GM19397 (cell line): ENCODE measurements at regions not wholly inside any gene's neighbourhood (a gene's known extent, or its start where the extent isn't known, plus 50 kb on each side); places are given as distances from the start of the nearest gene placed in this dataset.
"Not testable (repeated sequence)": the region's sequence is repeated elsewhere in the genome, so short reads cannot be mapped to it uniquely, and the experiment has no call there.

Source experiments
- ATAC-seq: cut with Tn5 transposase; IDR thresholded peaks from one replicate; pipeline ENCODE4 v1.9.1; 2021; ENCODE audit warnings: mild to moderate bottlenecking, moderate library complexity; ENCODE audit not compliant: unreplicated experiment

DNA sequence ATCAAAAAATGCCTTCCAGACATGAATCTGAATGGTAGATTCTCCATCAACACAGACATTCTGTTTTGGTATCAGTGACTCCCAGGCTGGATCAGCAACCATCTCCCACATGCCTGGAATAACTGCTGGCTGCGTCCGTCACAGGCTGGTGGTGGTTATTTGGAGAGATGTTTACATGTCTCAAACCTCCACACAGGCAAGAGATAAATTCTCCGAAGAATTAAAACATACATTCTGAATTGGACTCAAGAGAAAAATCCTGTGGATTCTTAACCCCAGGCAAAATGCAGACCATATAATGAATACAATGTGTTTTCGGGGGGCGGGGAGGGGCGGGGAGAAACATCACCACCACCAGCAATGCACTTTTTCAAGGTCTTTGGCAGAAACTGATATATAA, 108.2 kb downstream of the THBS2 start:
- ATAC-seq: no peak

DNA sequence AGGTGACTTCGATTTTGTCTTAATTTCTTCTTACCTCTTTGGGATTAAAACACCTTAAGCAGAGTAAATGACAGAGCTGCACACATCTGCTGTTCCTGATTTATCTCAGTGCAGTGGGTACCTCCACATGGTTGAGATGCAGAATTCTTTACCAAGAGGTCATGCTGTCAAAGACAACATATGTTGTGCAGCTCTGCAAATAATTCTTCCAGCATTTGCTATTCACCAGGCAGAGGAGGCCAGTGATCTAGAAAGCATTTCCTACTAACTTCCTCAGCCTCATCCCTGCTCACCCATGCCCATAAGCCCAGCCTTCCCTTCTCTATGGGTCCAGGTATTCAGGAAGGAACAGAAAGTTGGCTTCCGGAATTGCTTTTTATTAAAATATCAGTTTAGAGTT, 109.3 kb downstream of the THBS2 start:
- no peak for ATAC-seq

DNA sequence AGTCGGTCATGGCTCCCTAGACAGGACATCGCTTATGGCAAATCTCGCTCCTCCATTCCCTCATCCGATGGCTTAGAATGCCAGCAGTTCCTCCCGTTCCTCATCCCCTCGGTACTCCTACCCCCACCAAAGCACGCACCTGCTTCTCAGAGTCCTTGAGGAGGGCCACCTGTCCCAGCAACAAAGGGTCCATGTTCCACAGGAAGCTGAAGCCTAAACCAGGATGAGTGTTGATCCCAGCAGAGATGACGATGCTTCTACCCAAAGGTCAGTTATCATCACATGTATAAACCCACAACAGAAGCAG, 111.2 kb downstream of the THBS2 start:
- ATAC-seq: no peak

DNA sequence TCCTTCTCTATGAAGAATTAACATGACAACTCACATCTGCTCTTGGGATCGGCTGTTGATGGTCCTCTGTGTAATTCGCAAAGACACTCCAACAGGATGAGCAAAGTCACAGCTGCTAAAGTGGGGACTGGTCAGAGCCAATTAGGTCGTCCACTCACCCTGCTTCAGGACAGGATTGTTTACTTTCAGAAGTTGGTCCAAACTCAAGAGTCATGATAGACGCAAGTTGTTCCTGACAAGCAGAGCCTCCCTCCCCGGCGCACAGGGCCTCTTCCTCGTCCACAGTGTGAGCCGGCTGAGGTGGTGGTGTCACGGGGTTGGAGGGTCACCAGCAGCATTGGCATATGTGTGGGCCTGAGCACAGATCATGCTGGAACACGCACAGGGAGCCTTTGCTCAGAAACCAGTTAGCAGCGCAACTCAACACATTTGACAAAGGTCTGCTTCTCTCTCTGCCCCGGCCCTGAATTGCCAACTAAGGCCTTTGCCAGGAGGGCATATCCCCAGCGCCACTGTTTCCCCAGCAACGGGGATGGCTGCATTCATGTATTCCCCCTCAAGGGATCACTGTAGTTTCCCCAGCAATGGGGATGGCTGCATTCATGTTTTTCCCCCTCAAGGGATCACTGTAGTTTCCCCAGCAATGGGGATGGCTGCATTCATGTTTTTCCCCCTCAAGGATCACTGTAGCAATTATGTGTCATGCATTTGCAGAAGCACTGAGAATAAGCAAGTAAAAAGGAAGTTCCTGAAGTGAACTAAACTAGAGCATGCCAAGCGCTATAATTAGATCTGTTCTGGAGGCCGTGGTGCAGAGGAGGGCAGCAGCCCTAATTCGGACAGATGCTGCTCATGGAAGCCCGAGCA, 111.7 kb downstream of the THBS2 start:
- ATAC-seq: no peak

DNA sequence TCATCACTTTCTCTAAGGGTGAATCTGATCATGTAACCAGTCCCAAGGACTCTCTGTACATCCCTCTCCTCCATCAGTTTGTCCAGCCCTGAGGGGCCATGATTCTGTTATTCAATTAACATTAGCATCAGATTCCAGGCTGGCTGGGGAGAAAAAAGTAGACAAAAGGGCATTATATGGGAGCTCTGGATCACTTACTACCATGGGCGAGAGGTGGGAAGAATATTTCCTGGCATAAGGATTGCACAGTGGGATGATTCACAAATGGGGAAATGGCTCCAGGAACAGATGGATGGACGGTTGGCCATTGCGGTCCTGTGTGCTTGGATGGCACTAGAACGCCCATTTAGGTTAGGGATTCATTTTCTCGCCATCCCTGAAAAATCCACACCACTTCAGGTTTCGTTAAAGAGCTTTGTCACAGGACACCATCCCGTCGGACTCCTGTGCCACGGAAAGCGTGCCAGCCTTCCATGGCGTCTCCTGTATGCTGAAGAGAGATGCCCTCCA, 112.6 kb downstream of the THBS2 start:
- no peak for ATAC-seq

DNA sequence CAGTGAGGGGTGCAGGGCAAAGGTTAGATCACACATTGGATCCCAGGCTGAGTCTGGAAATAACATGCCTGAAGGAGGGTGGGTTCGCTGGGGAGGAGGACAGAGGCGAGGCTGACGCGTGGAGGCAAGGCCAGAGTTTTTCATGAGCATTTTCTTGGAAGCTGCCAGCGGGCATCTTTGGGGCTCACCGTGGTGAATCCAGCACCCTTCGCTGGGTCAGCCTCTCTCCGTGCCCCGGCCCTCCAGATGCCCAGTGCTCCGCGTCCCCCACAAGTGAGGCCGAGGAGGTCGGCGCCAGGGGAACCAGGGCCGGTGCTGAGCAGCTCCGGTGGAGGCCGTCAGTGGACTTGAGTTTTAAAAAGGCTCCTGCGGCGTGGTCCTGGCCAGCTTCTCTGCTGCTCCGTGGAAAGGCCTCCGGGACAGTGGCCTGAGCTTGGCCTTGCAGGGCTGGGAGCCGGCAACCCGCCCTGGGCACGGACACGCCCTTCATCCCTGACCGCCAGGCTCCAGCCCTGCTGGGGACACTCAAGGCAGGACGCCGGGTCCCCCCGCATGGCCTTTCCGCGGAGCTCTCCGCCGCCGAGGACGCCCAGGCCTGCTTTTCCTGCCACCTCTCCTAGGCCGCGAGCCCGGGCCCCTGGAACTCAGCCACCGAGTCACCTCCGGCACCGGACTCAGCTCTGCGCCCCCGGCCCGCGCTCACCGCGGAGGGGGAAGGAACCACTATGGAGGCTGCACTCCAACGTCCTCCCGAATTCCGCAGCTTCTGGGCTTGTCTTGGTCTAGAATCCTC, 114.3 kb downstream of the THBS2 start:
- ATAC-seq: no peak

DNA sequence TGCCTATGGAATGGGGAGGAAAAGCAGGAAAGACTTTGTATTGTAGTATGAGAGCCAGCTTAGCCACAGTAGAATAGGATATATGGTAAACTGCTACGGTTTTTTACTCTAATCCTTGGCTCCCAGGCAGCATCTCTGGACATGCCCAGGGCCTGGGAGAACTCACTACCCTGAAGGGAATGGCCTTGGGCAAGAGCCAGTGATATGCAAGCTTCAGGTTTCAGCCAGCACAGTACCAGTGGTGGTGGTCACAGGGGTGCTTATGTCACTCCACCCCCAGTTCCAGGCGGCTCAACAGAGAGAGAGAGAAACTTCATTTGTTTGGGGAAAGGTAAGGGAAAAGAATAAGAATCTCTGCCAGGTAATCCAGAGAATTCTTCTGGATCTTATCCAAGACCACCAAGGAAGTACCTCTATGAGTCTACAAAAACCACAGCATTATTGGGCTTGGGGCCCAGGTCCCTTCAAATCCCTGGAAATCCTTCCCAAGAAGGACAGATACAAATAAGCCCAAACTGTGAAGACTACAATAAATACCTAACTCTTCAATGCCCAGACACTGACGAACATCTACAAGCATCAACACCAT, 121.2 kb downstream of the THBS2 start:
- no peak for ATAC-seq

DNA sequence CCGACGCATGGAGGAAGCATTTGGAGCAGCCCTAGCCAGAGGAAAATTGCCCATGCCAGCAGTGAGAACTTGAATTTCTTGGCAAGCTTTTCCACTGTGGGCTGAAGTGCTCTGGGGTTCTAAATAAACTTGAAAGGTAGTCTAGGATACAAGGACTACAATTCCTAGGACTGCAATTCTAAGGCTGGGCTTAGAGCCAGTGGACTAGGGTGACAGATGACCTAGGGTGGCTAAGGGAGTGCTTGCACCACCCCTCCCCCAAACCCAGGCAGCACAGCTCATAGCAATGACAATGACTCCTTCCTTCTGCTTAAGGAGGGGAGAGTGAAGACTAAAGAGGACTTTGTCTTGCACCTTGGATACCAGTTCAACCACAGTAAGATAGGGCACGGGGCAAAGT, 122.3 kb downstream of the THBS2 start:
- no peak for ATAC-seq

DNA sequence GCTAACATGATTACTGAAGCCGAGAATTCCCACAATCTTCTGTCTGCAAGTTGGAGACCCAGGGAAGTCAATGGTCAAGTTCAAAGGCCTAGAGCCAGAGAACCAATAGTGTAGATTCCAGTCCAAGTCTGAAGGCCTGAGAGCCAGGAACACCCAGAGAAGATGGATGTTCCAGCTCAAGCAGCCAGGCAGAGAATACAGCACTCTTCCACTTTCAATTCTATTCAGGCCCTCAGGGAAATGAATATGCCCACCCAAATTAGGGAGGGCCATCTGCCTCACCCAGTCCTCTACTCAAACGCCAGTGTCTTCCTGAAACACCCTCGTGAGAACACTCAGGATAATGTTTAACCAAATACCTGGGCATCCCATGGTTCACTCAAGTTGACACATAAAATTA, 123.5 kb downstream of the THBS2 start:
- no peak for ATAC-seq

DNA sequence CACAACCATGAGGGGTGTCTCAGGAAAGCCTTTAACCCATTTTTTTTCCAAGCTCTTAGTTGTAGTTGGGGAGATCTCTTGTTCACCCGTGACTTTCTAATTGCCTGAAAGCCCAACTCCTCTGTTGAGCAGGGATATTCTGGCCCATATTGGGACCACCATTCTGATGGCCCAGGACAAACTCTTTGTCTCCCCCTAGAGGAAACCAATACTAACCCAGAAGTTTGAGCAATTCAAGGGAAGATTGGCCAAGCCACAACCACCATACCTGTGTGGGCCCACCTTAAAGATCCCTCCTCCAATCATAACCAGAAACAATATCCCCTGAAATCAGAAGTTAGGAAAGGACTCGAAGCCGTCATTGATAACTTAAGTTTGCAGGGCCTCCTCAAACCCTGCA, 132.6 kb downstream of the THBS2 start:
- ATAC-seq: no peak

DNA sequence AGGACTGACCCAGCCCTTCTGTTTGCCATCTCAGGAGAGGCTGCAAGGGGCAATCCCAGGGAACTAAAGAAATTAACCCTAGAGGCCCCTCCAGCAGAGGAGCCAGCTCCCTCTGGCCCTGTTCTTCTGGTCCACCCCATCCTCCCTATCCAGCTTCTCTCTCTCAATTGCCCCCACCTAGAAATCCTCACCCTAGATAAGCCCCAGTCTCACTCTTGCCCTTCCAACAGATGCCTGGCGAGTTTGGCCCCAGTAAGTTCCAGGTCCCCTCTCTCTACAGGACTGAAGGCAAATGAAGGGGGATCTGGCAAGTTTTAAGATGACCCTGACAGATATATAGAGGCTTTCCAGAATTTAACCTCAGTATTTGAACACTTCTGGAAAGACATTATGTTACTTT, 134.0 kb downstream of the THBS2 start:
- ATAC-seq: no peak

DNA sequence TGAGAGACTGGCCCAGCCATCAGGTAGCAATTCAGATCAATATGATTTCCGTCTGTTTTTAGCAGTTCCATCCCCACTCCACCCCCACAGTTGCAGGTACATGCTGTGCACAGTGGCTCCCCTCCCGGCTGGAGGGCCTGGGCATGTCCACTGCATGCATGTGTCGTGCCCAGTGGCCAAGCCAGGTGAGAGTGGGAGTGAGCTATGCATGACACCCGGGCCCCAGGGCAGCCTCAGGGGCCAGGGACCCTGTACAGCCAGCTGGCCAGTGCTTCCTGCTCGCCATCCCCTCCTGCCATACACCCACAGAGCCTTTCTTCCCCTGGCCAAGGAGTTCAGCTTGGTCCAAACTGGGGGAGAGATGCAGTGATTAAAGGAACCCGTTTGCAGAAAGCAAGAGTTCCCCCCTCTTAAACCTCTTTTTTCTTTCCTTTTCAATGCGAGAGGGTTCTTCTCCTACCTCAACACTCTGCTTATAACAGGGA, 135.3 kb downstream of the THBS2 start:
- no peak for ATAC-seq

DNA sequence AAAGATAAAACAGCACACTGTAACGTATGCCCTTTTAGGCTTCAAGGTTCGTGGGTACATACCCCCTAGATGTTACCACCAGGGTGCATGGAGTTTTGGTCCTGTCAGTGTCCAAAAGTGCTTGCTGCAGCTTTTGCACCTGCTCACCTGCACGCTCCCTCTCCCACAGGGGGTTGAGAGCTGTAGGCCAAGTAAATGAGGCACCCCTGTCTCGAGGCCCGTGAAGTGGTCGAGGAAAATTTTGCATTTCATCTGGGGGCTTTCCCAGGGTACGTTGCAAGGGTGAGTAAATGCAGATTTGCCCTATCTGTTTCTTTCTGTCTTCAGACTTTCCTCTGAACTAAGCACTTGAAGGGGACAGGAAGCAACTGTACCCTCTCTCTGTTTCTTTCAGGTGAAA, 136.0 kb downstream of the THBS2 start:
- no peak for ATAC-seq

DNA sequence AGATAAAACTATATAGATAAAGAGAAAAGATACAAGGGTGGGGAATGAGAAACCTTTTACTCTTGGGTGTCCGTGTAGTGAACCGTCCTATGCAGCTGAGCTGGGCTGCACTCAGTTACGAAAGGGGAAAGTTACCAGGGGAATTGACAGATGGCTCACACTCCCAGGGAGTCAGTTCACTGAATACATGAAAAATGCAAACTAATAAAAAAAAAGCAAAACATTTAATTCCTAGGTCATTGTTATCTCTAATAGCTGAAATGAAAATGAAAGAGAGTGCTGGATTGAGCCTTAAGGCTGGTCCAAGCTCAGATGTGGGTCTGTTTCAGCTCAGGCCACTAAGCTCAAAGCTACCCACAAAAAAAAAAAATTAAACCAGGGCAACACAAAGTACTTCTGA, 138.0 kb downstream of the THBS2 start:
- ATAC-seq: no peak

DNA sequence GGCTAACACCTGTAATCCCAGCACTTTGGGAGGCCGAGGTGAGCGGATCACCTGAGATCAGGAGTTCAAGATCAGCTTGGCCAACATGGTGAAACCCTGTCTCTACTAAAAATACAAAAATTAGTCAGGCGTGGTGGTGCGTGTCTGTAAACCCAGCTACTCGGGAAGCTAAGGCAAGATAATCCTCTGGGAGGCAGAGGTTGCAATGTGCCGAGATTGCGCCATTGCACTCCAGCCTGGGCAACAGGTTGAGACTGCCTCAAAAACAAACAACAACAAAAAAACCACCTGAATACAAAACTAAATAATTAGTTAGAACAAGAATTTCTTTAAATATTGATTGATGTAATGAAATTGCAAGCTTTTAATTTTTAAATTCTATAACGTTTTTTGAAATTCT, 139.0 kb downstream of the THBS2 start:
- ATAC-seq: not testable (repeated sequence)

DNA sequence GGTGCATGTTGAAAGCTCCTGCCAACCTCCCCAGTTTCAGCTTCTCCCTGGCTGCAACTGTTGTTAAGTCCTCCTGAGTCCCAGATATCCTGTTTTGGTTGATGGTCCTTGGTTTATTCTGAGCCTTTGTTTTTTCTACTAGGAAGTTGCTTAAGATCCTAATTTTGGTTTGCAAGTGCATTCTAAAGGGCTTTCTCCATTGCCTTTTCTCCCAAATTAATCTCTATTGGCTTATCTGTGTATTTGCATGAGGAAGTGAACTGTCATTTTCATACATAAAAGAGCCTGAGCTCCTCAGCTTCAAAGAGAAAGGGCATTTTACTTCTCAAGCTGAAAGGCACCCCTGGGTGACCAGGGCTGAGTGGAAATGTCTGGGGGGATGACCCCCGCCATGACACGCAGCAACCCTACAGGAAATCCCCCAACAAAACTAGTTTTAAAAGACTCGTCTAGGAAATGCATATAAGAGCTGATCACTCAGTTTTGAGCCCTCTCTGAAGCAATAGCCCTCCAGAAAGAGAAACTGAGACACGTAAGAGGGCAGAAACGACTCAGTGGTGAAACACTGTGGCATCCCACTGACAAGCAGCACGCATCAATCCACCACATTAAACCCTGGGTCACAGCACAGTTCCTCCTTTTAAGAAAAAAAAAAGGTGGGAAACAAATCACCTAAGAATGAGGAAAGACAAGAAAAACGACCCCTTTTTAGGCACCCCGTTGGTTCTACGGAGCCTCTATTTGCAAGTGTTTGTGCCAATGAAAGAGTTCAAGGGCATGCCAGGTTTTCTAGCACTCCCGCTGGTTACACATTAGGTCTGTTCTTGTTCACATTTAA, 140.9 kb downstream of the THBS2 start:
- ATAC-seq: no peak

DNA sequence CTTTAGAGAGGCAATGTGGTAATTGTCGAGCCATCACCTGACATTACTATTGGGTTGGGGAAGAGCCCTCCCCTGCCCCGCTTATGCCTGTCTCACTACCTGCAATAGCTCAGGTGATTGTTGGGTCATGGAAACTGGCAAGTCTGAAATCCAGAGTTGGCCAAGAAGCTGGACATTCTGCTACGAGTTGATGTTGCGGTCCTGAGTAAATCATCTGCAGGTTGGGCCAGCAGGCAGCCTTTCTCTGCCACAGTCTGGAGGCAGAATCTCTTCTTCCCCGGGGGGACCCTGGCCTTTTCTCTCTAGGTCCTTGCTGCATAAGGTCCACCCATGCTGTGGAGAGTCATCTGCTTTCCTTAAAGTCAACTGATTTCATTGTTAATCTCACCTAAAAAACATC, 142.4 kb downstream of the THBS2 start:
- no peak for ATAC-seq

DNA sequence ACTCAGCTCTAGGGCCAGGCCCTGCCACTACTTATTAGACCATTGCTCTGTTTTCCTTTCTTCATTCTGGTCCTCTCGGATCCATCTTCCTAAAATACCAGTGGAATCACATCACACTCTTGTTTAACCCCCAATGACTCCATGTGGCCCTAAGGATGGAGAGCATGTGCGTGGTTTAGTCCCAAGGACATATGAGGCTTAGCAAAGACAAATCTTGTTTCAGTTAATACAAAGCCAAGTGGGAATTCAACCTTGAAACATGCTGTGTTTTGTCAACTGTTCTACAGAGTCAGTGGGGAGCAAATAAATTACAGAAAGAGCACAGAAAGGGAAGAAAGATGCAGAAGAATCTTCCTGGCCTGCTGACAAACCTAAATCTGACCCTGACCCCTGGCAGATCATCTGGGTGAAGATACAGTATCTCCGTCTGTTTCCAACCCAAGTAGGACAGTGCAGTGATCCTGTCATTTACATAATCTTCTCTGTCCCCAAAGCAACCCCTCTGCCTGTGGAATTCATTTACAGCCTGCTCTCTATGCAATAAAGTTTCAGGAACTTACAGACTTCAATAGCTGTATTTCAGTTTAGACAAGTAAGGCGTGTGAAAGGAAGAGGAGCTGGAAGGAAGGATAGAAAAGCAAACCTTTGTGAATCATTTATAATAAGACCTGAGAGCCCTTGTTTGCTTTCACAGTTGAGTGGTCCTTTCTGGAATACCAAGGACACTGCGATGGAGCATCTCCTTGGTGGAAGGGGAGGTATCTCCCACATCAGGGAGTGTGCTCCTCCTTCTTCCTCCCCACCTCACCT, 144.0 kb downstream of the THBS2 start:
- ATAC-seq: no peak

DNA sequence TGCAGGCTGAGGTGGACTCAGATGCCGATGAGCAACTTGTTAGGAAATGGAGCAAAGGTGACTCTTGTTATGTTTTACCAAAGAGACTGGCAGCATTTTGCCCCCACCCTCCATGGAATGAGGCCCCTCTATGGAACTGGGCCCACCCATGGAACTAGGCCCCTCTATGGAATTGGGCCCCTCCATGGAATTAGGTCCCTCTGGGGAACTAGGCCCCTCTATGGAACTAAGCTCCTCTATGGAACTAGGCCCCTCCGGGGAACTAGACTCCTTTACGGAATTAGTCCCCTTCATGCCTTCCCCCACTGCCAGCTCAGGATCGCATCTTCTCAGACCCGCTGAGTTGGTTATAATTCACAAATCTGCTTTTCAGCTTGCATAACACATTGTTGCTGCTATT, 144.9 kb downstream of the THBS2 start:
- no peak for ATAC-seq

DNA sequence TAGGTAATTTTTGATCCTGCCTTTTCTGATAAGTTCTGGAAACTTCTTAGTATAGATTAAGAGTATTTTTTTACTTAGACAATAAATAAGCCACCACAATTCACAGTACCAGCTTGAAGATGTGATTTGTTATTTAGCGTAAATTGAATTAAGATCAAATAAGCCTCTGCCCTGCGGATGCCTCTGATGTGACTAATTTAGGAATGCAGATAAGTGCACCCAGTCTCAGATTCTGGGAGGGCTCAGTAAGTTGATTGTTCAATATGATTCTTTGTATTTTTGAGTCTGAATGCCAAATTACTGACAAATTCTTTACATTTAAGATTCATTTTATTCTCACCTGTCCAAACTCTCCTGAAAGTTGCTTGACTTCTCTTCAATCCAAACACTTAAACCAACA, 147.5 kb downstream of the THBS2 start:
- ATAC-seq: no peak
